ENCODE measurements at regions not wholly inside any gene's neighbourhood (a gene's known extent, or its start where the extent isn't known, plus 50 kb on each side); places are given as distances from the start of the nearest gene placed in this dataset.

- WGBS, 2 donors = 92 to 98% methylated on average over 5 of the region's 5 CpGs
- H3K27me3 ChIP-seq = no peaks in the 10 kb centered on the region
- DNase-seq (no peak), ATAC-seq (no peak)
- TF ChIP-seq CTCF (IDR thresholded peaks at IDR 0.05) (no peak), POLR2A (IDR thresholded peaks at IDR 0.05) (no peak)
- H3K36me3 ChIP-seq (replicated peaks in 1 of 2; ENCODE audit: insufficient read depth in 1 of 2, low read depth in 2 of 2) = no peaks in the 10 kb centered on the region
- no peak overlapping the region for H3K4me3 ChIP-seq
- no peaks in the 10 kb centered on the region for H3K4me1 ChIP-seq
- H3K9me3 ChIP-seq = no peaks in the 10 kb centered on the region
- intact Hi-C loops (cut with DNase I) = no loop called here
- no peak overlapping the region for H3K27ac ChIP-seq
Observed at GRCh38 chr2:30310371-30310770, 79.0 kb downstream of the LBH start.

GRCh38 chr2:30310955-30311354, 79.6 kb downstream of the LBH start:
- ATAC-seq = no peak
- Histone ChIP-seq H3K36me3 (replicated peaks in 1 of 2; ENCODE audit: insufficient read depth in 1 of 2, low read depth in 2 of 2) (no peaks in the 10 kb centered on the region), H3K4me3 (no peak overlapping the region), H3K27me3 (no peaks in the 10 kb centered on the region), H3K9me3 (no peaks in the 10 kb centered on the region), H3K27ac (no peak overlapping the region), H3K4me1 (no peaks in the 10 kb centered on the region)
- intact Hi-C loops (cut with DNase I) = no loop called here
- WGBS, 2 donors = 82 to 92% methylated on average over 5 of the region's 5 CpGs
- TF ChIP-seq POLR2A (IDR thresholded peaks at IDR 0.05) = no peak
- TF ChIP-seq CTCF (IDR thresholded peaks at IDR 0.05) = no peak
- DNase-seq = no peak

- intact Hi-C loops (cut with DNase I) = no loop called here
Observed at GRCh38 chr2:30311711-30312110, 80.4 kb downstream of the LBH start.

GRCh38 chr2:30312916-30313315, 81.6 kb downstream of the LBH start:
- TF ChIP-seq POLR2A (IDR thresholded peaks at IDR 0.05) = no peak
- no peak for TF ChIP-seq CTCF (IDR thresholded peaks at IDR 0.05)
- Histone ChIP-seq H3K27ac (no peak overlapping the region), H3K27me3 (no peaks in the 10 kb centered on the region), H3K36me3 (replicated peaks in 1 of 2; ENCODE audit: insufficient read depth in 1 of 2, low read depth in 2 of 2) (no peaks in the 10 kb centered on the region), H3K4me3 (no peak overlapping the region), H3K4me1 (no peaks in the 10 kb centered on the region), H3K9me3 (no peaks in the 10 kb centered on the region)
- peak in 2 of 4 donors; percentile 25 to 47 for DNase-seq
- 43 to 50% methylated on average over 1 of the region's 1 CpG for WGBS, 2 donors
- intact Hi-C loops (cut with DNase I) = no loop called here
- ATAC-seq = no peak

More at GRCh38 chr2:30311711-30312110, 80.4 kb downstream of the LBH start:
- Histone ChIP-seq H3K9me3 (no peaks in the 10 kb centered on the region), H3K27me3 (no peaks in the 10 kb centered on the region), H3K4me3 (no peak overlapping the region), H3K27ac (no peak overlapping the region), H3K36me3 (replicated peaks in 1 of 2; ENCODE audit: insufficient read depth in 1 of 2, low read depth in 2 of 2) (no peaks in the 10 kb centered on the region), H3K4me1 (no peaks in the 10 kb centered on the region)
- DNase-seq = no peak
- 88 to 94% methylated on average over 2 of the region's 2 CpGs for WGBS, 2 donors
- TF ChIP-seq POLR2A (IDR thresholded peaks at IDR 0.05) = no peak
- TF ChIP-seq CTCF (IDR thresholded peaks at IDR 0.05) = no peak
- no peak for ATAC-seq

- 94% methylated on average over 3 of the region's 3 CpGs for WGBS, 2 donors
Observed at GRCh38 chr2:30314981-30315380, 83.6 kb downstream of the LBH start.

More at GRCh38 chr2:30314981-30315380, 83.6 kb downstream of the LBH start:
- Histone ChIP-seq H3K9me3 (no peaks in the 10 kb centered on the region), H3K4me3 (no peak overlapping the region), H3K27me3 (no peaks in the 10 kb centered on the region), H3K27ac (no peak overlapping the region), H3K36me3 (replicated peaks in 1 of 2; ENCODE audit: insufficient read depth in 1 of 2, low read depth in 2 of 2) (no peaks in the 10 kb centered on the region), H3K4me1 (no peaks in the 10 kb centered on the region)
- DNase-seq = no peak
- no peak for ATAC-seq
- intact Hi-C loops (cut with DNase I) = no loop called here
- TF ChIP-seq CTCF (IDR thresholded peaks at IDR 0.05) (no peak), POLR2A (IDR thresholded peaks at IDR 0.05) (no peak)
